ENCODE measurements at regions not wholly inside any gene's neighbourhood (a gene's known extent, or its start where the extent isn't known, plus 50 kb on each side); places are given as distances from the start of the nearest gene placed in this dataset.

GRCh38 chr16:52948946-52949345 lies 103.8 kb downstream of the CHD9NB start:
- POLR2A ChIA-PET (ENCODE audit: unreplicated experiment): no interaction called here
- H3K9me2 ChIP-seq (replicated peaks; ENCODE audit: low read length): no peaks in the 10 kb centered on the region
- CTCF ChIA-PET: no interaction called here
- BruUV-seq (replicated peaks): no TSS peak
- no peaks in the 10 kb centered on the region for H3K9me3 ChIP-seq (ENCODE audit: low read length)
- H4K20me1 ChIP-seq (ENCODE audit: low read length): no peaks in the 10 kb centered on the region
- H3F3A ChIP-seq (ENCODE audit: low read length, unreplicated experiment): no peaks in the 10 kb centered on the region
- no peak for ATAC-seq
- H3K27me3 ChIP-seq (ENCODE audit: low read length): no peaks in the 10 kb centered on the region
- no peak overlapping the region for H3K4me2 ChIP-seq (ENCODE audit: low read length)
- H3K36me3 ChIP-seq (ENCODE audit: low read depth, low read length): no peaks in the 10 kb centered on the region
- no peak overlapping the region for H2AFZ ChIP-seq (ENCODE audit: low read length)
- TF ChIP-seq EZH2 (IDR thresholded peaks at IDR 0.05; ENCODE audit: low read length, unreplicated experiment) (no peak), EZH2phosphoT487 (IDR thresholded peaks at IDR 0.05; ENCODE audit: borderline replicate concordance, low read length) (no peak), CTCF (conservative IDR thresholded peaks at IDR 0.05; ENCODE audit: low read depth, low read length) (no peak)
- no peaks in the 10 kb centered on the region for H3K79me2 ChIP-seq (ENCODE audit: low read length)
- intact Hi-C loops (cut with micrococcal nuclease): no loop called here
- H3K9ac ChIP-seq (ENCODE audit: low read length): no peak overlapping the region
- no peak overlapping the region for H3K27ac ChIP-seq (ENCODE audit: low read length)
- no peaks in the 10 kb centered on the region for H3K4me1 ChIP-seq (ENCODE audit: insufficient read depth, low read length)
- H3K4me3 ChIP-seq (ENCODE audit: low read length): no peak overlapping the region
- DNase-seq: no peak

GRCh38 chr16:52932321-52932720 lies 120.4 kb downstream of the CHD9NB start:
- Histone ChIP-seq H3K4me1 (ENCODE audit: insufficient read depth, low read length) (no peaks in the 10 kb centered on the region), H3K27ac (ENCODE audit: low read length) (no peak overlapping the region), H3K36me3 (ENCODE audit: low read depth, low read length) (no peaks in the 10 kb centered on the region), H4K20me1 (ENCODE audit: low read length) (no peaks in the 10 kb centered on the region), H3K27me3 (ENCODE audit: low read length) (no peaks in the 10 kb centered on the region), H3K4me2 (ENCODE audit: low read length) (no peak overlapping the region), H3K79me2 (ENCODE audit: low read length) (no peaks in the 10 kb centered on the region), H3K4me3 (ENCODE audit: low read length) (no peak overlapping the region), H3K9me2 (replicated peaks; ENCODE audit: low read length) (no peaks in the 10 kb centered on the region), H3K9me3 (ENCODE audit: low read length) (no peaks in the 10 kb centered on the region), H3F3A (ENCODE audit: low read length, unreplicated experiment) (no peaks in the 10 kb centered on the region), H2AFZ (ENCODE audit: low read length) (no peak overlapping the region), H3K9ac (ENCODE audit: low read length) (no peak overlapping the region)
- TF ChIP-seq EZH2 (IDR thresholded peaks at IDR 0.05; ENCODE audit: low read length, unreplicated experiment): no peak
- TF ChIP-seq CTCF (conservative IDR thresholded peaks at IDR 0.05; ENCODE audit: low read depth, low read length): no peak
- TF ChIP-seq EZH2phosphoT487 (IDR thresholded peaks at IDR 0.05; ENCODE audit: borderline replicate concordance, low read length): no peak
- no peak for ATAC-seq
- CTCF ChIA-PET: no interaction called here
- POLR2A ChIA-PET (ENCODE audit: unreplicated experiment): no interaction called here
- intact Hi-C loops (cut with micrococcal nuclease): no loop called here
- no peak for DNase-seq
- BruUV-seq (replicated peaks): no TSS peak

GRCh38 chr16:52929478-52930400 lies 123.0 kb downstream of the CHD9NB start:
- Histone ChIP-seq H4K20me1 (ENCODE audit: low read length) (no peaks in the 10 kb centered on the region), H3K27ac (ENCODE audit: low read length) (no peak overlapping the region), H2AFZ (ENCODE audit: low read length) (no peak overlapping the region), H3K9me2 (replicated peaks; ENCODE audit: low read length) (no peaks in the 10 kb centered on the region), H3K4me1 (ENCODE audit: insufficient read depth, low read length) (no peaks in the 10 kb centered on the region), H3K9me3 (ENCODE audit: low read length) (no peaks in the 10 kb centered on the region), H3K4me3 (ENCODE audit: low read length) (no peak overlapping the region), H3K79me2 (ENCODE audit: low read length) (no peaks in the 10 kb centered on the region), H3K36me3 (ENCODE audit: low read depth, low read length) (no peaks in the 10 kb centered on the region), H3K27me3 (ENCODE audit: low read length) (no peaks in the 10 kb centered on the region), H3K4me2 (ENCODE audit: low read length) (no peak overlapping the region), H3F3A (ENCODE audit: low read length, unreplicated experiment) (no peaks in the 10 kb centered on the region), H3K9ac (ENCODE audit: low read length) (no peak overlapping the region)
- ATAC-seq (no peak), DNase-seq (no peak)
- intact Hi-C loops (cut with micrococcal nuclease): no loop called here
- BruUV-seq (replicated peaks): no TSS peak
- ChIA-PET POLR2A (ENCODE audit: unreplicated experiment) (no interaction called here), CTCF (no interaction called here)
- no peak for TF ChIP-seq EZH2phosphoT487 (IDR thresholded peaks at IDR 0.05; ENCODE audit: borderline replicate concordance, low read length)
- TF ChIP-seq CTCF (conservative IDR thresholded peaks at IDR 0.05; ENCODE audit: low read depth, low read length): no peak
- TF ChIP-seq EZH2 (IDR thresholded peaks at IDR 0.05; ENCODE audit: low read length, unreplicated experiment): no peak

Data from PC-3 (cell line).